Gastroesophageal sphincter (tissue), 4 donors: ENCODE measurements at regions not wholly inside any gene's neighbourhood (a gene's known extent, or its start where the extent isn't known, plus 50 kb on each side); places are given as distances from the start of the nearest gene placed in this dataset.

Experiments
- ATAC-seq: fragments of 150-250 bp; one replicate; pipeline ENCODE4 v1.9.1; 2016; ENCODE audit warnings: mild to moderate bottlenecking, moderate library complexity
- H3K27ac ChIP-seq, 4 donors: fragments of 200-600 bp; sonication (generic) in 3 of 4; 1 replicate in 3 of 4; 2 replicates in 1 of 4; pipeline ENCODE4 v1.5.1; 2016 to 2019
- H3K27me3 ChIP-seq: fragments of 200-600 bp; sonication (generic); one replicate; pipeline ENCODE4 v1.5.1; 2019
- H3K36me3 ChIP-seq, 2 donors: fragments of 200-600 bp; sonication (generic); one replicate each; pipeline ENCODE4 v1.5.1; 2019; ENCODE audit warnings: control low read depth in 1 of 2
- H3K4me1 ChIP-seq, 3 donors: fragments of 200-600 bp; sonication (generic); 1 replicate in 2 of 3; 2 replicates in 1 of 3; pipeline ENCODE4 v1.5.1; 2016 to 2019; ENCODE audit warnings: control low read depth in 2 of 3
- H3K4me3 ChIP-seq, 2 donors: fragments of 200-600 bp; sonication (generic); one replicate each; pipeline ENCODE4 v1.5.1; 2019; ENCODE audit warnings: mild to moderate bottlenecking in 1 of 2, moderate library complexity in 1 of 2
- H3K9me3 ChIP-seq, 3 donors: fragments of 200-600 bp; sonication (generic); one replicate each; pipeline ENCODE4 v1.5.1; 2017 to 2019; ENCODE audit warnings: control low read depth in 2 of 3
- CTCF ChIP-seq, 4 experiments: fragments of 200-600 bp in 2 of 4; fragments of 450-650 bp in 2 of 4; sonication (generic) in 1 of 4; IDR thresholded peaks; one replicate each; pipeline ENCODE4 v1.5.1; 2017 to 2019; ENCODE audit warnings: antibody characterized with exemption in 4 of 4, mild to moderate bottlenecking in 2 of 4, moderate library complexity in 2 of 4
- EP300 ChIP-seq: sonication (generic); formaldehyde crosslinking; IDR thresholded peaks from one replicate; pipeline ENCODE4 v1.6.1; 2017; ENCODE audit warnings: antibody characterized with exemption, mild to moderate bottlenecking
- POLR2A ChIP-seq, 2 donors: fragments of 450-650 bp; IDR thresholded peaks; one replicate each; pipeline ENCODE4 v1.6.1; 2017; ENCODE audit warnings: antibody characterized with exemption in 2 of 2, mild to moderate bottlenecking in 2 of 2, moderate library complexity in 1 of 2
- POLR2AphosphoS5 ChIP-seq: sonication (generic); formaldehyde crosslinking; IDR thresholded peaks from one replicate; pipeline ENCODE4 v1.6.1; 2017; ENCODE audit warnings: antibody characterized with exemption
- WGBS, 2 donors: methylation state at CpG; one replicate each; pipeline ENCODE4 v1.1.5; 2018; ENCODE audit warnings: low coverage in 1 of 2; 5-methylcytosine and 5-hydroxymethylcytosine counted together

GRCh38 chr9:14499976-14500375, 186.0 kb upstream of the NFIB start:
- Histone ChIP-seq H3K27me3 (no peaks in the 10 kb centered on the region), H3K4me3 (no peak overlapping the region), H3K36me3 (no peaks in the 10 kb centered on the region), H3K4me1 (no peaks in the 10 kb centered on the region), H3K27ac (no peak overlapping the region), H3K9me3 (no peaks in the 10 kb centered on the region)
- no peak for ATAC-seq
- WGBS, 2 donors: 90 to 93% methylated on average over 3 to 6 of the region's 6 CpGs
- TF ChIP-seq CTCF (IDR thresholded peaks at IDR 0.05) (no peak), POLR2A (IDR thresholded peaks at IDR 0.05) (no peak), POLR2AphosphoS5 (no peak), EP300 (no peak)

- no peaks in the 10 kb centered on the region for H3K36me3 ChIP-seq
- WGBS, 2 donors: 90 to 100% methylated on average over 1 to 3 of the region's 5 CpGs
- no peaks in the 10 kb centered on the region for H3K27me3 ChIP-seq
- TF ChIP-seq EP300 (no peak), CTCF (IDR thresholded peaks at IDR 0.05) (no peak), POLR2A (IDR thresholded peaks at IDR 0.05) (no peak), POLR2AphosphoS5 (no peak)
- no peak overlapping the region for H3K27ac ChIP-seq
- no peaks in the 10 kb centered on the region for H3K4me1 ChIP-seq
- H3K9me3 ChIP-seq: no peaks in the 10 kb centered on the region
- no peak for ATAC-seq
- no peak overlapping the region for H3K4me3 ChIP-seq
Measured at GRCh38 chr9:14498824-14499223, 184.9 kb upstream of the NFIB start.

- Histone ChIP-seq H3K27ac (no peak overlapping the region), H3K36me3 (no peaks in the 10 kb centered on the region), H3K4me3 (no peak overlapping the region), H3K9me3 (no peaks in the 10 kb centered on the region), H3K27me3 (no peaks in the 10 kb centered on the region), H3K4me1 (no peaks in the 10 kb centered on the region)
- WGBS, 2 donors: 33 to 40% methylated on average over 1 of the region's 1 CpG
- ATAC-seq: peak; percentile 61
- TF ChIP-seq EP300: no peak
- no peak for TF ChIP-seq CTCF (IDR thresholded peaks at IDR 0.05)
- no peak for TF ChIP-seq POLR2AphosphoS5
Measured at GRCh38 chr9:14497476-14497875, 183.5 kb upstream of the NFIB start.

GRCh38 chr9:14488421-14489190, 174.7 kb upstream of the NFIB start:
- no peaks in the 10 kb centered on the region for H3K36me3 ChIP-seq
- no peak for ATAC-seq
- TF ChIP-seq EP300 (no peak), POLR2A (IDR thresholded peaks at IDR 0.05) (no peak), CTCF (IDR thresholded peaks at IDR 0.05) (no peak), POLR2AphosphoS5 (no peak)
- WGBS, 2 donors: 95 to 96% methylated on average over 2 to 3 of the region's 3 CpGs
- no peaks in the 10 kb centered on the region for H3K9me3 ChIP-seq
- H3K4me1 ChIP-seq: no peaks in the 10 kb centered on the region
- H3K4me3 ChIP-seq: no peak overlapping the region
- H3K27me3 ChIP-seq: no peaks in the 10 kb centered on the region
- no peak overlapping the region for H3K27ac ChIP-seq

- 92 to 93% methylated on average over 3 to 6 of the region's 6 CpGs for WGBS, 2 donors
- H3K36me3 ChIP-seq: no peaks in the 10 kb centered on the region
Measured at GRCh38 chr9:14487547-14488185, 173.7 kb upstream of the NFIB start.

More at GRCh38 chr9:14487547-14488185, 173.7 kb upstream of the NFIB start:
- Histone ChIP-seq H3K4me3 (no peak overlapping the region), H3K4me1 (no peaks in the 10 kb centered on the region), H3K27ac (no peak overlapping the region), H3K27me3 (no peaks in the 10 kb centered on the region), H3K9me3 (no peaks in the 10 kb centered on the region)
- TF ChIP-seq EP300 (no peak), POLR2A (IDR thresholded peaks at IDR 0.05) (no peak), CTCF (IDR thresholded peaks at IDR 0.05) (no peak), POLR2AphosphoS5 (no peak)
- ATAC-seq: no peak
